ENCODE measurements at regions not wholly inside any gene's neighbourhood (a gene's known extent, or its start where the extent isn't known, plus 50 kb on each side); places are given as distances from the start of the nearest gene placed in this dataset.
A peak's percentile ranks its signal among the peaks of the same experiment; 100 is the strongest.

- peak; percentile 29 for DNase-seq (ENCODE audit: low read depth)
- H3K4me3 ChIP-seq (replicated peaks; ENCODE audit: low read depth, low read length), result no peak overlapping the region
- no peak for TF ChIP-seq CTCF (IDR thresholded peaks at IDR 0.05; ENCODE audit: low read length, missing control alignments)
These were observed 497.0 kb downstream of the BTBD3 start for GRCh38 chr20:12414446-12415274.

- H3K4me3 ChIP-seq (replicated peaks; ENCODE audit: low read depth, low read length), result no peak overlapping the region
- no peak for TF ChIP-seq CTCF (IDR thresholded peaks at IDR 0.05; ENCODE audit: low read length, missing control alignments)
- no peak for DNase-seq (ENCODE audit: low read depth)
These were observed 498.6 kb downstream of the BTBD3 start for GRCh38 chr20:12416281-12416680.

DNA sequence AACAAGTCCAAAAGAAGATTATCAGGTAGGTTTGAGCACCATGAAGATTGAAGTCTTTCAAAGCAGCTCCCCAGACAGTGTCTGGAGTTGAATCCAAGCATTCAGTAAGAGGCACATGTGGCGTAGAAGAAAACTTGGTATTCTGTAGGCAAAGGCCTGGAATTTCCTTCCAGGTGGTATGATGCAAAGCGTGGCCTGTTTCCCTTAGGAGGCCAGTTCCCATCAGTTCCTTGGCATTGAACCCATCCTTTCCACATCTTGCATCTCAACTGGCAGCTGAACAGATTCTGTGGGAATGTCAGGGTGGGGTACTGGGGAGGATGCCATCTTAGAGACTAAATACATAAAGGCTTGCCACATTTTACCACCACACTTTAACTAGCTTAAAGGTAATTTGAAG, 516.0 kb downstream of the BTBD3 start:
- TF ChIP-seq CTCF (IDR thresholded peaks at IDR 0.05; ENCODE audit: low read length, missing control alignments), result no peak
- DNase-seq (ENCODE audit: low read depth), result no peak
- H3K4me3 ChIP-seq (replicated peaks; ENCODE audit: low read depth, low read length), result no peak overlapping the region

- DNase-seq (ENCODE audit: low read depth), result no peak
- TF ChIP-seq CTCF (IDR thresholded peaks at IDR 0.05; ENCODE audit: low read length, missing control alignments), result no peak
These were observed 517.0 kb downstream of the BTBD3 start for GRCh38 chr20:12434672-12435071.

GRCh38 chr20:12435268-12435667, 517.6 kb downstream of the BTBD3 start:
- DNase-seq (ENCODE audit: low read depth), result no peak
- no peak for TF ChIP-seq CTCF (IDR thresholded peaks at IDR 0.05; ENCODE audit: low read length, missing control alignments)
- H3K4me3 ChIP-seq (replicated peaks; ENCODE audit: low read depth, low read length), result no peak overlapping the region

More at GRCh38 chr20:12434672-12435071, 517.0 kb downstream of the BTBD3 start:
- H3K4me3 ChIP-seq (replicated peaks; ENCODE audit: low read depth, low read length), result no peak overlapping the region

GRCh38 chr20:12453711-12454110, 536.0 kb downstream of the BTBD3 start:
- TF ChIP-seq CTCF (IDR thresholded peaks at IDR 0.05; ENCODE audit: low read length, missing control alignments), result no peak

DNA sequence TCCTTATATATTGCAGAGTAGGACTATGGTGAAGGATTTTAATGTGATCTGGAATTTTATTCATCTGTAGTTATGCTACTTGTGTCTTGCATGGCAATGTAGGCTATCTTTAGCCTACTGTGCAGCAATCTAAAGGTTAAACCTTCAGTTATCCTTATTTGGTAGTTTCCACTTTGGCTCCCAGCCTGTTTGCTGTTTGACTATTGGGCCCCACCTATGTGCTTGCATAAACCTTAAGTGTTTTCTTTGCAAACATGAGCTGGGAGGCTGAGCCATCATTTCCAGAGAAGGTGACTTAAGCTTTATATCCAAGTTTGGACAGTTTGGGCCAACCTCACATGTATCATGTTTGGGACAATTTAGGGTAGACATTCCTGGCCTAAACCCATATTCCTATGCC, 537.5 kb downstream of the BTBD3 start:
- DNase-seq (ENCODE audit: low read depth), result no peak
- H3K4me3 ChIP-seq (replicated peaks; ENCODE audit: low read depth, low read length), result no peak overlapping the region
- no peak for TF ChIP-seq CTCF (IDR thresholded peaks at IDR 0.05; ENCODE audit: low read length, missing control alignments)

More at GRCh38 chr20:12453711-12454110, 536.0 kb downstream of the BTBD3 start:
- no peak for DNase-seq (ENCODE audit: low read depth)
- H3K4me3 ChIP-seq (replicated peaks; ENCODE audit: low read depth, low read length), result no peak overlapping the region

Data from fibroblast of pulmonary artery (primary cell).